T-helper 2 cell treated with Interferon-gamma antibody and Interleukin-4, amounts not matched to agents 5 μg/mL and 100 μg/mL, for 36 hours (primary cell): ENCODE measurements at regions not wholly inside any gene's neighbourhood (a gene's known extent, or its start where the extent isn't known, plus 50 kb on each side); places are given as distances from the start of the nearest gene placed in this dataset.

Source experiments
- DNase-seq: peaks from one replicate; pipeline ENCODE4 v3.0.0; 2021; ENCODE audit warnings: low spot score
- H3K27ac Mint-ChIP-seq: one replicate; pipeline ENCODE4 v1.8.0; 2021; ENCODE audit warnings: mild to moderate bottlenecking, mixed read lengths
- H3K27me3 Mint-ChIP-seq: one replicate; pipeline ENCODE4 v1.8.0; 2021; ENCODE audit warnings: low read depth, mixed read lengths
- H3K36me3 Mint-ChIP-seq: one replicate; pipeline ENCODE4 v1.8.0; 2021; ENCODE audit warnings: low read depth, mixed read lengths
- H3K4me1 Mint-ChIP-seq: one replicate; pipeline ENCODE4 v1.8.0; 2021; ENCODE audit warnings: low read depth, mixed read lengths
- H3K4me3 Mint-ChIP-seq: one replicate; pipeline ENCODE4 v1.8.0; 2022; ENCODE audit warnings: mild to moderate bottlenecking, moderate library complexity, mixed read lengths
- H3K9me3 Mint-ChIP-seq: one replicate; pipeline ENCODE4 v1.8.0; 2021; ENCODE audit warnings: mixed read lengths

DNA sequence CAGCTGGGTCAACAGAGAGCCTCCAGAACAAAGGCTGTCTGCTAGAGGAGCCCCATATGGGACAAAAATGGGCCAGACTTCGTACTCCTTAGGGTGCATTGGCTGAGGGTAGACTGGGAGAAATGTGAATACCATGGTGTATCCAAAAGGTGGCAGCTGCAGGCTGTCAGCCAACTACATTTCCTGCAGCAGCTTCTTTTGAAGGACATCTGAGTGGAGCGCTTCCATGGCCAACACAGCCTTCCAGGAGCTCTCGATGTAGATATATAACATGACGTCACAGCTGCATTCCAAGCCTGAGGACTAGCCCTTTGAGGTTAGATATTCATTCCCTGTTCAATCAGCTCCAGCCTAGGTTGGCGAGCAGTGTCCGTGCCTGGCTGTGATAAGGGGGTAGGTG lies 107.7 kb downstream of the MAB21L3 start:
- no peaks in the 10 kb centered on the region for H3K36me3 Mint-ChIP-seq
- H3K27ac Mint-ChIP-seq, result no peak overlapping the region
- H3K4me3 Mint-ChIP-seq, result no peak overlapping the region
- no peaks in the 10 kb centered on the region for H3K9me3 Mint-ChIP-seq
- no peaks in the 10 kb centered on the region for H3K4me1 Mint-ChIP-seq
- DNase-seq, result no peak
- H3K27me3 Mint-ChIP-seq, result peaks cover 3% of the 10 kb centered on the region

DNA sequence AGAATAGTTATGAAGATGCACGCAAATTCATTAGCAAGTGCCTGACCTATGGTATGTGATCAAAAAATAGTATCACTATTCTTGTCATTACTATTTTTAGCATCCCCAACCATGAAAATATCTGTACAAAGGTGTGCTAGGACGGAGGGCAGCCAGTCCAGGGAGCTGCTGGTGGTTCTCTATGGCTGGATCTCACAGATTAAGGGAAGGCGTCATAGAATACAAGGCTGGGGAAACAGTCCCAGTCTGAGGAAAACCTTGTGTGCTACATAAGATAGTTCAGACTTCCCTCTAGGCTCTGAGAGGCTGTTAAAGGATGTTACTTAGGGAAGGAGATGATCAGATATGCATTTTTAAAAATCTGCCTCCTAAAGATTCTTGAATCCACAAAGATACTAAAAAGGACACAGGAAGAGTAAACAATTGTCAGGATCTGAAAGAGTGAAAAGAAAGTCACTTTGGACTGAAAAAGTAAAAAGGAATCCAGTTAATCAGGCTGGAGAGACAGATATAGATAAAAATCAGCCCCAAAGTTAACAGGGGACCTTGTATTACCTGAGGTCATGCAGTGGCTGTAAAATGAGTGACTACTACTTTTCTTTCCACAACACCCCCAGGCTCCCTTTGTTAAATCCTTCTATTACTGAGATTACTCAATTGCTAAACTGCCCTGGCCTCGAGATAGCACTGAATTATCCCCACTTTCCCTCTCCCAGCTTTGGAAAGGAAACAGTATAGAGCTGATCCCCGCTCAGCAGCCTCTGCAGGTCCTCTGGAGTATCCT lies 108.6 kb downstream of the MAB21L3 start:
- Mint-ChIP-seq H3K36me3 (no peaks in the 10 kb centered on the region), H3K27ac (no peak overlapping the region), H3K4me3 (no peak overlapping the region), H3K9me3 (no peaks in the 10 kb centered on the region), H3K27me3 (peaks cover 3% of the 10 kb centered on the region), H3K4me1 (no peaks in the 10 kb centered on the region)
- no peak for DNase-seq

GRCh38 chr1:116224111-116224510 lies 112.9 kb downstream of the MAB21L3 start:
- Mint-ChIP-seq H3K4me3 (no peak overlapping the region), H3K4me1 (no peaks in the 10 kb centered on the region), H3K9me3 (no peaks in the 10 kb centered on the region), H3K36me3 (no peaks in the 10 kb centered on the region), H3K27me3 (peaks cover 2% of the 10 kb centered on the region), H3K27ac (no peak overlapping the region)
- no peak for DNase-seq

DNA sequence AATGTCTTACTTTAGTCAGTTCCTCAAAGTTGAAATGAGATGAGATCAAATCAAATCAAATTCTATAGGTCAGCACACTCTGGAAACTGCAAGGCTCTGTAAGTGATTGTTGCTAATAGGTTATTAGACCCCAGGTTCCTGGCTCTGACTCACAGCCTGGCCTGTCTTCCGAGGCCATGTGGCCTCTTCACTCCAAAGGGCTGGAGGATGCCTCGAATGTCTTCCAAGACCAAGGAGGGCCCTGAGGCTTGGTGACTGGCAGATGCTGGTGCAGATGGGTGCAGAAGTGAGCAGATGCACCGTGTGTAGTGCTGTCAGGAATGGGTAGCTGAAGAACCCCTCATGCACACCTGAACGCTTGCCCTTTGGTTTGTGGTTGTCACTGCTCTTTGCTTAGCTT lies 113.4 kb downstream of the MAB21L3 start:
- no peaks in the 10 kb centered on the region for H3K9me3 Mint-ChIP-seq
- H3K4me1 Mint-ChIP-seq, result no peaks in the 10 kb centered on the region
- no peak for DNase-seq
- peaks cover 2% of the 10 kb centered on the region for H3K27me3 Mint-ChIP-seq
- no peaks in the 10 kb centered on the region for H3K36me3 Mint-ChIP-seq
- no peak overlapping the region for H3K4me3 Mint-ChIP-seq
- H3K27ac Mint-ChIP-seq, result no peak overlapping the region

DNA sequence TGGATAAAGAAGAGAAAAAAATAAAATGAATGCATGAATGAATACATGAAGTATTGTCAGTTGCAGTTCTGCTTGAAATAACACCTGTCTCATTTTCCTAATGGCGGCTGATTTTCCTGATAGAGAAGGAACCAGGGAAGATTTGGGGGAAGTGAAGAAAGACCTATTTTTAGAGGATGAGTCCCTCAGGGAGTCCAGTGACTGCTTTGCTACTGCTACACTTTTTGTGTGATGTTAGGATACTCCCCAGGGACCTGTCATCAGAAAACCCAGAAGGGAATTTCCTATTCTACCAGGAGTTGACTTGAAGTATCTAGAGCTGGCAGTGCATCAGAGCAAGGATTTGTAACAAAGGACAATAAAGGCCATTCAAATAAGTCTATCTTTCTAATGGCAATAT lies 114.8 kb downstream of the MAB21L3 start:
- Mint-ChIP-seq H3K36me3 (no peaks in the 10 kb centered on the region), H3K4me1 (no peaks in the 10 kb centered on the region), H3K9me3 (no peaks in the 10 kb centered on the region), H3K4me3 (no peak overlapping the region), H3K27ac (no peak overlapping the region), H3K27me3 (peaks cover 2% of the 10 kb centered on the region)
- no peak for DNase-seq

DNA sequence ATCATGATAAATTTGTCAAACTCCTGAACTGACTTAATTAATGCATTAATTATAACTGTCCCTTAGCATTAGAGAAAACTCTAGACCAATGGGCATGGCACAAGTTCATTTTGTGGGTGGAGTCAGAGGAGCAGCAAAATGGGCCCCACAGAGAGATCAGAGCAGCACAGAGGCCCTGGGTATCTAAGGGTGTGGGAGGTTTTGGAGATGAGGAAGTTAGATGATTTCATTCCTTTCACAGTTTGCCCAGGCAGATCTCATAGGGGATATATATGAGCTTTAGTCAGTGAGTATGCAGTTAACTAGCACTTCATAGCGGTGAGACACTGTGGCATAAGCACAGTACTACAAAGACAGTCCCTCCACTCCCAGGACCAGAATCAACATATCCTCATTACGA lies 117.3 kb downstream of the MAB21L3 start:
- H3K9me3 Mint-ChIP-seq, result no peaks in the 10 kb centered on the region
- H3K27me3 Mint-ChIP-seq, result peaks cover 2% of the 10 kb centered on the region
- no peak overlapping the region for H3K27ac Mint-ChIP-seq
- no peak overlapping the region for H3K4me3 Mint-ChIP-seq
- peaks cover 1% of the 10 kb centered on the region for H3K4me1 Mint-ChIP-seq
- no peak for DNase-seq
- H3K36me3 Mint-ChIP-seq, result no peaks in the 10 kb centered on the region

DNA sequence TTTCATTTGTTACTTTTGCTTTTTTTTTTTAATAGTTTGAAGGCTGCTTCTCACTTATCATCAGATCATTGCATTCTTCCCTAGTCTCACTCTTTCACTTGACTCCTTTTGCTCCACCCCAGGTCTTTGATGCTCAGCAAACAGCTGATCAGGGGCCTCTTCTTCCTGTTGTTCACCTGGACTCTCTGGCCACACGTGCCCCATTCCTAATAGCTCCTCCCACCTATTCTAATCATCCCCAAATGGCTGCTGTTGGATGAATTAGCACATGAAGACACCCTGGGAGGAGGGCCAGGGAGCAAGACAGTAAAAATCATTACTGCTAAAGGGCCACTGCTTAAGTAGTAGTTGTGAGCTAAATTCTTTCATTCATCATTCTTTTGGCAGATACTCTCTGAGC lies 119.5 kb downstream of the MAB21L3 start:
- DNase-seq, result no peak
- no peak overlapping the region for H3K27ac Mint-ChIP-seq

GRCh38 chr1:116231752-116232151 lies 120.6 kb downstream of the MAB21L3 start:
- Mint-ChIP-seq H3K36me3 (no peaks in the 10 kb centered on the region), H3K4me3 (no peak overlapping the region), H3K9me3 (no peaks in the 10 kb centered on the region), H3K4me1 (peaks cover 1% of the 10 kb centered on the region), H3K27me3 (peaks cover under 1% of the 10 kb centered on the region), H3K27ac (no peak overlapping the region)
- DNase-seq, result no peak

More for the DNA sequence above, 119.5 kb downstream of the MAB21L3 start:
- no peak overlapping the region for H3K4me3 Mint-ChIP-seq
- H3K4me1 Mint-ChIP-seq, result peaks cover 1% of the 10 kb centered on the region
- no peaks in the 10 kb centered on the region for H3K36me3 Mint-ChIP-seq
- peaks cover 2% of the 10 kb centered on the region for H3K27me3 Mint-ChIP-seq
- H3K9me3 Mint-ChIP-seq, result no peaks in the 10 kb centered on the region

DNA sequence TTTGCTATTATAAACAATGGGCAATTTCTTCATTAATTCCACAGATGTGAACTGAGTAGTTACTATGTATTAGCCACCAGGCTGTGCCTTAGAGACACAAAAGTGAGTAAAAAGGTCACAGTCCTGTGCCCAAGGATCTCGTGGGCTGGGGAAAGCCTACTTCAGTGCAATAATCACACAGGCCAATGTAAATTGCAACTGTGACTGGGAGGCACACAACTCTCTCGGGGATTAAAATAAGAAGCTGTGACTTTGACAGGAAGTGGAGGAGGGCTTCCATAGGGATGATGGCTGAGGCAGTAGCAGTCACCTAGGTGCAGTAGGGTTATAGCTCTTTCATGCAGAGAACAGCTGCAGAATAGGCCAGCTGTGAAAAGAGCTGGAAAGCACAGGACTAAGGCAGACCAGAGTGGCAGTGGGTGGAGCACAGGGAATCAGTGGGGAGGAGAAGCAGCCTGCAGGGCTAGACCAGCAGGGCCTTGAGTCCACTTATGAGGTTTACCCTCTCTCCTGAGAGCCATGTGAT lies 121.9 kb downstream of the MAB21L3 start:
- Mint-ChIP-seq H3K27ac (no peak overlapping the region), H3K4me1 (peaks cover 1% of the 10 kb centered on the region), H3K27me3 (peaks cover 2% of the 10 kb centered on the region), H3K36me3 (no peaks in the 10 kb centered on the region), H3K4me3 (no peak overlapping the region), H3K9me3 (no peaks in the 10 kb centered on the region)
- no peak for DNase-seq

DNA sequence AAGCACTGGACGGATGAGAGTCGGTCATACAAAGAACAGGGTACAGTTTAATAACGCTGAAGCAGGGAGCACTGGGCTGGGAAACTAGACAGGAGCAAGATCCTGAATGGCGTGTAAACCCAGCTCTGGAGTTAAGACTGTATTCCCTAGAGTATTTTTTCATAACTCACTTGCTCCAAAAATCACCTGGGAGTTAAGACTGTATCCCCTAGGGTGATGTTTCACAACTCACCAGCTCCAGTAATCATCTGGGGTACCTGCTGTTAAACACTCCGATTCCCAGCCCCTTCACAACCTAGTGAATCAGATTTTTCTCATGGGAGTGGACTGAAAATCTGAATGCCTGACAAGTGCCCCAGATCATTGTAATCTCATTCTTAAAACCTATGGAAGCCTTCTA lies 123.2 kb downstream of the MAB21L3 start:
- DNase-seq, result no peak
- Mint-ChIP-seq H3K27ac (no peak overlapping the region), H3K27me3 (peaks cover 2% of the 10 kb centered on the region), H3K4me3 (no peak overlapping the region), H3K9me3 (no peaks in the 10 kb centered on the region), H3K4me1 (peaks cover 1% of the 10 kb centered on the region), H3K36me3 (no peaks in the 10 kb centered on the region)

DNA sequence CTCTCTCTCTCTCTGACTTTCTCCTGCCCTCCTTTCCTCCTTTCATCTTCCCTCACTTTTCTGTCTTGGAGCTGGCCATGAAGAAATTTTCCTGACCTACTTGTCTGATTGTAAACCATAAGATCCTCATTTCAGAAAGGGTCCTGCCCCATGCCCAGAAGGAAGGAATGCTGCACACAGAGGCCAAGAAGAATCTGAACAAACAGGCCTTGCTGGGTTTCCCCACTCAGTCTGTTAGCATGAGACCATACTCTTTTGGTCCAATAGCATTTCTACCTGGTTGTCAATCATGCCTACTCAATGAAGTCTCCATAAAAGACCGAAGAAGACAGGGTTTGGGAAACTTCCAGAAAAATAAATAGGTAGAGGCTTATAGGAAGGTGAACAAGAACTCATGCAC lies 128.7 kb downstream of the MAB21L3 start:
- H3K36me3 Mint-ChIP-seq, result no peaks in the 10 kb centered on the region
- no peaks in the 10 kb centered on the region for H3K4me1 Mint-ChIP-seq
- H3K27ac Mint-ChIP-seq, result no peak overlapping the region
- H3K27me3 Mint-ChIP-seq, result peaks cover 4% of the 10 kb centered on the region
- no peak for DNase-seq
- H3K4me3 Mint-ChIP-seq, result no peak overlapping the region
- H3K9me3 Mint-ChIP-seq, result no peaks in the 10 kb centered on the region

GRCh38 chr1:116242741-116243140 lies 130.3 kb upstream of the ATP1A1 start:
- H3K9me3 Mint-ChIP-seq, result no peaks in the 10 kb centered on the region
- no peaks in the 10 kb centered on the region for H3K4me1 Mint-ChIP-seq
- no peak overlapping the region for H3K27ac Mint-ChIP-seq
- no peak for DNase-seq
- H3K4me3 Mint-ChIP-seq, result no peak overlapping the region
- H3K36me3 Mint-ChIP-seq, result no peaks in the 10 kb centered on the region
- H3K27me3 Mint-ChIP-seq, result peaks cover 4% of the 10 kb centered on the region

GRCh38 chr1:116243333-116244054 lies 129.6 kb upstream of the ATP1A1 start:
- no peak for DNase-seq
- H3K4me1 Mint-ChIP-seq, result no peaks in the 10 kb centered on the region
- H3K4me3 Mint-ChIP-seq, result no peak overlapping the region
- H3K27ac Mint-ChIP-seq, result no peak overlapping the region
- H3K9me3 Mint-ChIP-seq, result no peaks in the 10 kb centered on the region
- H3K36me3 Mint-ChIP-seq, result no peaks in the 10 kb centered on the region
- peaks cover 2% of the 10 kb centered on the region for H3K27me3 Mint-ChIP-seq

- no peak for DNase-seq
- Mint-ChIP-seq H3K27me3 (no peaks in the 10 kb centered on the region), H3K9me3 (no peaks in the 10 kb centered on the region), H3K36me3 (no peaks in the 10 kb centered on the region), H3K4me1 (no peaks in the 10 kb centered on the region), H3K4me3 (no peak overlapping the region), H3K27ac (no peak overlapping the region)
Observed at GRCh38 chr1:116246174-116246573, 126.9 kb upstream of the ATP1A1 start.
